K562 (cell line): ENCODE measurements at regions not wholly inside any gene's neighbourhood (a gene's known extent, or its start where the extent isn't known, plus 50 kb on each side); places are given as distances from the start of the nearest gene placed in this dataset.
A peak's percentile ranks its signal among the peaks of the same experiment; 100 is the strongest.

ENCODE experiments used
- ATAC-seq: fragments of 200-7000 bp; cut with Tn5 transposase; 3 replicates; pipeline ENCODE4 v1.9.1; 2020; ENCODE audit warnings: moderate library complexity
- BruUV-seq: library from RNA; stranded (reverse); fragments of 400-500 nt; replicated peaks from 2 replicates; lab custom pipeline; 2021; lab: Mats Ljungman, UMichigan
- CTCF ChIA-PET: fragments of 300-600 bp; formaldehyde crosslinking; extraction: SDS; loops from one replicate; lab custom pipeline; 2021; ENCODE audit warnings: low intra/inter-chr PET ratio; lab: Yijun Ruan, JAX
- POLR2A ChIA-PET: fragments of 300-600, 350-650 bp; sonication (Branson Sonifier 250); formaldehyde crosslinking; extraction: SDS; loops from one replicate; lab custom pipeline; 2021; ENCODE audit warnings: antibody characterized with exemption, inconsistent platforms; lab: Yijun Ruan, JAX
- DNase-seq, 4 experiments: peaks; one replicate each; pipeline versions ENCODE4 v3.0.0 to v3.0.0-alpha.2; 2011 to 2018; ENCODE audit warnings: low spot score in 3 of 4, mixed read lengths in 3 of 4; ENCODE audit errors: extremely low read depth in 1 of 4
- FAIRE-seq: peaks from 2 replicates; lab custom pipeline; 2011; peaks lifted over from hg19 to GRCh38; lab: Jason Lieb, UNC
- H2AFZ ChIP-seq: 2 replicates; pipeline ENCODE4 v1.6.0; 2011; ENCODE audit warnings: low read depth, low read length, control low read depth, inconsistent platforms
- H3K27ac ChIP-seq: fragments of 200-600 bp; 3 replicates; pipeline ENCODE4 v1.8.0; 2011; ENCODE audit warnings: low read depth, mild to moderate bottlenecking, control low read depth, inconsistent platforms, low read length, moderate library complexity, mixed read lengths; ENCODE audit errors: extremely low read depth
- H3K27me3 ChIP-seq, 2 experiments: fragments of 300-600 bp in 1 of 2; 2 replicates in 1 of 2; 3 replicates in 1 of 2; pipeline versions ENCODE4 v1.6.0 to v1.8.0; 2011; ENCODE audit warnings: inconsistent platforms in 2 of 2, low read length in 2 of 2, mild to moderate bottlenecking in 1 of 2, mixed read lengths in 1 of 2, moderate library complexity in 1 of 2; ENCODE audit not compliant: control insufficient read depth in 2 of 2, insufficient read depth in 2 of 2
- H3K36me3 ChIP-seq: fragments of 300-600 bp; 3 replicates; pipeline ENCODE4 v1.8.0; 2011; ENCODE audit warnings: mild to moderate bottlenecking, low read length, inconsistent platforms; ENCODE audit not compliant: control insufficient read depth, insufficient read depth
- H3K4me1 ChIP-seq, 2 experiments: fragments of 200-600 bp in 1 of 2; replicated peaks in 1 of 2; 2 replicates in 1 of 2; 3 replicates in 1 of 2; pipeline versions ENCODE4 v1.5.1 to v1.8.0; 2011; ENCODE audit warnings: inconsistent platforms in 2 of 2, low read length in 2 of 2, mild to moderate bottlenecking in 1 of 2, mixed read lengths in 1 of 2, moderate library complexity in 1 of 2; ENCODE audit not compliant: control insufficient read depth in 2 of 2, insufficient read depth in 2 of 2
- H3K4me2 ChIP-seq: 2 replicates; pipeline ENCODE4 v1.6.1; 2011; ENCODE audit warnings: low read length, control low read depth, inconsistent platforms, mixed read lengths; ENCODE audit not compliant: insufficient read depth
- H3K4me3 ChIP-seq: fragments of 200-600 bp; sonication (generic), shearing (Covaris generic); 2 replicates; pipeline ENCODE4 v1.5.1; 2016; ENCODE audit warnings: control low read depth, inconsistent platforms
- H3K79me2 ChIP-seq: fragments of 200-600 bp; 3 replicates; pipeline ENCODE4 v1.8.0; 2011; ENCODE audit warnings: low read length, inconsistent platforms; ENCODE audit not compliant: control insufficient read depth, insufficient read depth
- H3K9ac ChIP-seq, 2 experiments: 2 replicates each; pipeline versions ENCODE4 v1.6.0 to v1.6.1; 2011; ENCODE audit warnings: low read depth in 2 of 2, low read length in 2 of 2, control low read depth in 1 of 2, inconsistent platforms in 1 of 2, mild to moderate bottlenecking in 1 of 2, mixed read lengths in 1 of 2; ENCODE audit not compliant: insufficient read depth in 1 of 2
- H3K9me1 ChIP-seq: one replicate; pipeline ENCODE4 v1.6.0; 2011; ENCODE audit warnings: inconsistent platforms, mild to moderate bottlenecking, low read length, moderate library complexity; ENCODE audit not compliant: control insufficient read depth, insufficient read depth
- H3K9me3 ChIP-seq: replicated peaks from 2 replicates; pipeline ENCODE4 v1.5.1; 2011; ENCODE audit warnings: low read depth, low read length, inconsistent platforms; ENCODE audit not compliant: control insufficient read depth, insufficient read depth
- H4K20me1 ChIP-seq: replicated peaks from 2 replicates; pipeline ENCODE4 v1.6.1; 2011; ENCODE audit warnings: low read length, inconsistent platforms, mixed read lengths; ENCODE audit not compliant: control insufficient read depth, insufficient read depth
- CBFA2T3 ChIP-seq: fragments of 450-650 bp; IDR thresholded peaks from 2 replicates; pipeline ENCODE4 v1.6.1; 2017
- ETV6 ChIP-seq, 3 experiments: fragments of 150-350 bp in 1 of 3; sonication (generic) in 1 of 3; formaldehyde crosslinking in 1 of 3; IDR thresholded peaks; 2 replicates each; pipeline versions ENCODE4 v1.6.1 to v1.8.0; 2014 to 2022; ENCODE audit warnings: borderline replicate concordance in 2 of 3, low read depth in 2 of 3, antibody characterized with exemption in 1 of 3, low read length in 1 of 3, mild to moderate bottlenecking in 1 of 3, missing genetic modification reagents in 1 of 3
- NFE2L1 ChIP-seq: fragments of 450-650 bp; IDR thresholded peaks from 2 replicates; pipeline ENCODE4 v1.6.1; 2016; ENCODE audit warnings: missing genetic modification characterization, low read depth, mild to moderate bottlenecking, missing compliant biosample characterization, moderate library complexity, borderline replicate concordance
- SRSF3 ChIP-seq: fragments of 200-400 bp; formaldehyde crosslinking; IDR thresholded peaks from 2 replicates; pipeline ENCODE4 v1.6.1; 2016; ENCODE audit warnings: mild to moderate bottlenecking, low read length, moderate library complexity; ENCODE audit not compliant: insufficient read depth
- TEAD4 ChIP-seq, 2 experiments: sonication (generic) in 1 of 2; formaldehyde crosslinking in 1 of 2; IDR thresholded peaks; 2 replicates each; pipeline versions ENCODE4 v1.6.1 to v1.8.0; 2012 to 2022; ENCODE audit warnings: borderline replicate concordance in 1 of 2, inconsistent platforms in 1 of 2, low read length in 1 of 2, mild to moderate bottlenecking in 1 of 2, missing genetic modification reagents in 1 of 2
- ZBTB34 ChIP-seq: fragments of 250-450 bp; sonication (Bioruptor Pico); IDR thresholded peaks from 2 replicates; pipeline ENCODE4 v1.8.0; 2021; ENCODE audit warnings: mild to moderate bottlenecking, moderate library complexity
- ZFX ChIP-seq: sonication (generic); formaldehyde crosslinking; IDR thresholded peaks from 2 replicates; pipeline ENCODE4 v1.8.0; 2022; ENCODE audit warnings: mild to moderate bottlenecking, missing genetic modification reagents, moderate library complexity
- ZNF277 ChIP-seq: fragments of 250-450 bp; sonication (Bioruptor Pico); IDR thresholded peaks from 2 replicates; pipeline ENCODE4 v1.8.0; 2022; ENCODE audit warnings: inconsistent platforms, mild to moderate bottlenecking, moderate library complexity, borderline replicate concordance
- ZNF766 ChIP-seq: fragments of 200-800 bp; sonication (Bioruptor generic); conservative IDR thresholded peaks from 2 replicates; pipeline ENCODE4 v1.6.1; 2016; ENCODE audit warnings: missing genetic modification characterization, missing compliant biosample characterization
- WGBS: fragments of 100-300 bp; shearing (Covaris generic); methylation state at CpG from one replicate; pipeline ENCODE4 v1.1.6; 2016; ENCODE audit warnings: low coverage, mixed read lengths; ENCODE audit not compliant: insufficient coverage; ENCODE audit errors: missing lambda C conversion rate; 5-methylcytosine and 5-hydroxymethylcytosine counted together
- in situ Hi-C: fragments of 300-500 bp; cut with MboI; formaldehyde crosslinking; loops from 4 replicates; pipeline ENCODE4 v1.15.0; 2018; ENCODE audit warnings: inconsistent platforms, mixed read lengths
- intact Hi-C: fragments of 100-400 bp; cut with micrococcal nuclease; formaldehyde crosslinking; loops from 2 replicates; pipeline ENCODE4 v1.14.2; 2022

GRCh38 chr11:87425391-87425790, 387.7 kb downstream of the TMEM135 start:
- in situ Hi-C loops = loop anchor here (10.0 kb wide), 3 partner anchors 491 to 971 kb away; no protein-coding TSS in a partner anchor
- H3K9me1 ChIP-seq = no peaks in the 10 kb centered on the region
- H3K36me3 ChIP-seq = no peaks in the 10 kb centered on the region
- H3K9ac ChIP-seq = no peak overlapping the region
- no peak overlapping the region for H3K27ac ChIP-seq
- no peaks in the 10 kb centered on the region for H3K27me3 ChIP-seq
- POLR2A ChIA-PET = interaction anchor here (0.6 kb wide), 1 partner anchor 404 kb away, joined by 3 read pairs; no protein-coding TSS in a partner anchor
- H3K79me2 ChIP-seq = no peaks in the 10 kb centered on the region
- no peak overlapping the region for H3K4me3 ChIP-seq
- intact Hi-C loops = no loop called here
- TF ChIP-seq ZNF277 = no peak
- TF ChIP-seq, all 486 proteins: peak for 0
- FAIRE-seq = no peak
- Histone ChIP-seq H2AFZ (no peak overlapping the region), H3K4me2 (no peak overlapping the region), H4K20me1 (0 out of 2 replicates have a peak, but pooled peaks cover 3% of the 10 kb centered on the region), H3K4me1 (no peaks in the 10 kb centered on the region), H3K9me3 (no peaks in the 10 kb centered on the region)
- 0% methylated on average over 5 of the region's 5 CpGs for WGBS
- no peak for ATAC-seq
- BruUV-seq = no TSS peak
- no peak for DNase-seq
- CTCF ChIA-PET = no interaction called here

DNA sequence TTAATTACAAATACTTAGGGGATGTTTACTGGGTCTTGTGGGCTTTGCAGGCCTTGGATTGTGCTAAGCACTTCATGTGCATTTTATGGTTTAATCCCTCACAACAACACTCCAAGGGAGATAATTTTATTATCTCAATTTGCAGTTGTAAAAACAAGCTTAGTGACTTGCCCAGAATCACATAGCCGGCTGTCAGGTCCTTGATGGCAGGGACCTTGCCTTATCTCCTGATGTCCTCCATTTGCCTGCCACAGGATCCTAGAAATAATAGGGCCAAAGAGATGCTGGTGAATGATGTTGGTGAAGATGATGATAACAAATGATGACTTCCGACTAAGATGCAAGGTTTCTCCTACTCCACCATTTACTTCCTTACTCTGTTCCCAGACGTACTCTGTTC, 385.4 kb downstream of the TMEM135 start:
- no peak overlapping the region for H3K4me3 ChIP-seq
- no peaks in the 10 kb centered on the region for H3K9me1 ChIP-seq
- intact Hi-C loops (no loop called here), in situ Hi-C loops (loop anchor here (5.0 to 10.0 kb wide), 4 partner anchors 71 to 968 kb away; no protein-coding TSS in a partner anchor)
- DNase-seq (peak in 1 of 4 experiments; percentile 3), FAIRE-seq (no peak), ATAC-seq (no peak)
- 0 out of 2 replicates have a peak, but pooled peaks cover 3% of the 10 kb centered on the region for H4K20me1 ChIP-seq
- ChIA-PET CTCF (no interaction called here), POLR2A (interaction anchor here (0.7 to 1.0 kb wide), 2 partner anchors 14 to 29 kb away, joined by 3 read pairs; no protein-coding TSS in a partner anchor)
- H3K9me3 ChIP-seq = no peaks in the 10 kb centered on the region
- H3K27ac ChIP-seq = no peak overlapping the region
- H3K4me2 ChIP-seq = no peak overlapping the region
- BruUV-seq = no TSS peak
- no peaks in the 10 kb centered on the region for H3K4me1 ChIP-seq
- no peaks in the 10 kb centered on the region for H3K27me3 ChIP-seq
- no peak overlapping the region for H2AFZ ChIP-seq
- no peaks in the 10 kb centered on the region for H3K79me2 ChIP-seq
- no peak overlapping the region for H3K9ac ChIP-seq
- 0% methylated on average over 3 of the region's 3 CpGs for WGBS
- H3K36me3 ChIP-seq = no peaks in the 10 kb centered on the region
- no peak for TF ChIP-seq ZNF766 (CRISPR knock-in tag)
- TF ChIP-seq NFE2L1 = no peak
- TF ChIP-seq ZFX = no peak
- TF ChIP-seq SRSF3 = no peak
- TF ChIP-seq TEAD4 (IDR thresholded peaks at IDR 0.05; ENCODE audit: low read length) = peak; percentile 43; the same call in 1 of the 2 replicates
- no peak for TF ChIP-seq TEAD4 (CRISPR knock-in tag; IDR thresholded peaks at IDR 0.05; ENCODE audit: borderline replicate concordance)
- TF ChIP-seq ETV6 (IDR thresholded peaks at IDR 0.05; ENCODE audit: borderline replicate concordance in 1 of 2, low read depth in 2 of 2, low read length in 1 of 2) = no peak
- no peak for TF ChIP-seq ETV6 (CRISPR knock-in tag; IDR thresholded peaks at IDR 0.05; ENCODE audit: borderline replicate concordance)
- TF ChIP-seq CBFA2T3 = peak; percentile 65
- no peak for TF ChIP-seq ZBTB34
